OCI-LY7 (cell line): ENCODE measurements at regions not wholly inside any gene's neighbourhood (a gene's known extent, or its start where the extent isn't known, plus 50 kb on each side); places are given as distances from the start of the nearest gene placed in this dataset.

Experiments used
- CTCF ChIP-seq: fragments of 200-600 bp; sonication (generic); conservative IDR thresholded peaks from 2 replicates; pipeline ENCODE4 v1.5.1; 2014; ENCODE audit warnings: mild to moderate bottlenecking, antibody characterized with exemption, low read length, moderate library complexity, mixed read lengths
- EZH2phosphoT487 ChIP-seq: fragments of 200-600 bp; sonication (generic); IDR thresholded peaks from 2 replicates; pipeline ENCODE4 v1.6.1; 2018; ENCODE audit warnings: low read depth, borderline replicate concordance, mild to moderate bottlenecking, mixed run types, antibody characterized with exemption, low read length, moderate library complexity, mixed read lengths

- TF ChIP-seq CTCF (no peak), EZH2phosphoT487 (no peak)
These were observed 966.8 kb downstream of the SLITRK5 start for GRCh38 chr13:88637935-88638334.
